HepG2 (cell line): ENCODE measurements at regions not wholly inside any gene's neighbourhood (a gene's known extent, or its start where the extent isn't known, plus 50 kb on each side); places are given as distances from the start of the nearest gene placed in this dataset.

Experiments used
- ATAC-seq: fragments of 200-7000 bp; cut with Tn5 transposase; 3 replicates; pipeline ENCODE4 v1.9.1; 2020; ENCODE audit warnings: mild to moderate bottlenecking, moderate library complexity
- BruUV-seq: library from RNA; stranded (reverse); fragments of 400-500 nt; replicated peaks from 2 replicates; lab custom pipeline; 2021; lab: Mats Ljungman, UMichigan
- CTCF ChIA-PET: fragments of 300-600 bp; formaldehyde crosslinking; extraction: SDS; loops from one replicate; lab custom pipeline; 2021; ENCODE audit warnings: low total read pairs, inconsistent platforms, low intra/inter-chr PET ratio; lab: Yijun Ruan, JAX
- POLR2A ChIA-PET: fragments of 350-600 bp; sonication (Branson Sonifier 250); formaldehyde crosslinking; loops from one replicate; lab custom pipeline; 2020; ENCODE audit warnings: antibody characterized with exemption, inconsistent platforms; lab: Yijun Ruan, JAX
- DNase-seq: peaks from one replicate; pipeline ENCODE4 v3.0.0-alpha.2; 2015; ENCODE audit warnings: low spot score
- FAIRE-seq: peaks from 3 replicates; lab custom pipeline; 2011; peaks lifted over from hg19 to GRCh38; lab: Jason Lieb, UNC
- H2AFZ ChIP-seq: one replicate; pipeline ENCODE4 v1.6.1; 2011; ENCODE audit warnings: low read length, inconsistent platforms
- H3K27ac ChIP-seq: fragments of 300-600 bp; 3 replicates; pipeline ENCODE4 v1.8.0; 2011; ENCODE audit warnings: mixed run types, mild to moderate bottlenecking, mixed read lengths, low read length, inconsistent platforms; ENCODE audit not compliant: insufficient read depth; ENCODE audit errors: extremely low read length
- H3K27me3 ChIP-seq, 2 experiments: fragments of 200-600 bp in 1 of 2; 2 replicates in 1 of 2; 3 replicates in 1 of 2; pipeline versions ENCODE4 v1.6.0 to v1.8.0; 2011; ENCODE audit warnings: low read length in 2 of 2, mild to moderate bottlenecking in 2 of 2, moderate library complexity in 2 of 2, inconsistent platforms in 1 of 2; ENCODE audit not compliant: insufficient read depth in 2 of 2, control insufficient read depth in 1 of 2
- H3K36me3 ChIP-seq, 2 experiments: fragments of 200-600 bp in 1 of 2; replicated peaks in 1 of 2; 2 replicates in 1 of 2; 3 replicates in 1 of 2; pipeline versions ENCODE4 v1.5.1 to v1.8.0; 2011; ENCODE audit warnings: low read length in 2 of 2, inconsistent platforms in 1 of 2; ENCODE audit not compliant: insufficient read depth in 2 of 2, control insufficient read depth in 1 of 2
- H3K4me1 ChIP-seq: 2 replicates; pipeline ENCODE4 v1.5.1; 2012; ENCODE audit warnings: low read length, inconsistent platforms; ENCODE audit not compliant: insufficient read depth
- H3K4me2 ChIP-seq: 2 replicates; pipeline ENCODE4 v1.6.0; 2011; ENCODE audit warnings: low read depth, low read length, inconsistent platforms
- H3K4me3 ChIP-seq, 3 experiments: fragments of 200-600 bp in 1 of 3; sonication (generic), shearing (Covaris generic) in 1 of 3; replicated peaks in 1 of 3; 2 replicates each; pipeline ENCODE4 v1.5.1; 2011 to 2016; ENCODE audit warnings: low read length in 3 of 3, inconsistent platforms in 2 of 3, low read depth in 2 of 3, mild to moderate bottlenecking in 2 of 3, control low read depth in 1 of 3, mixed read lengths in 1 of 3; ENCODE audit not compliant: insufficient read depth in 1 of 3
- H3K79me2 ChIP-seq: one replicate; pipeline ENCODE4 v1.6.1; 2011; ENCODE audit warnings: low read length, inconsistent platforms; ENCODE audit not compliant: insufficient read depth
- H3K9ac ChIP-seq: 2 replicates; pipeline ENCODE4 v1.6.0; 2011; ENCODE audit warnings: mild to moderate bottlenecking, low read depth, low read length, inconsistent platforms; ENCODE audit not compliant: insufficient read depth
- H3K9me3 ChIP-seq: 2 replicates; pipeline ENCODE4 v1.5.1; 2012; ENCODE audit warnings: mild to moderate bottlenecking, low read length
- H4K20me1 ChIP-seq: 2 replicates; pipeline ENCODE4 v1.6.0; 2011; ENCODE audit warnings: inconsistent platforms, mild to moderate bottlenecking, low read length, moderate library complexity; ENCODE audit not compliant: insufficient read depth
- MBD4 ChIP-seq: IDR thresholded peaks from 2 replicates; pipeline ENCODE4 v1.6.1; 2012; ENCODE audit warnings: low read length, inconsistent platforms, borderline replicate concordance
- NFRKB ChIP-seq: fragments of 450-650 bp; IDR thresholded peaks from 2 replicates; pipeline ENCODE4 v1.6.1; 2017
- SP1 ChIP-seq, 2 experiments: fragments of 450-650 bp in 1 of 2; sonication (generic) in 1 of 2; formaldehyde crosslinking in 1 of 2; IDR thresholded peaks; 2 replicates each; pipeline versions ENCODE4 v1.4.0 to v1.6.1; 2016 to 2020; ENCODE audit warnings: missing genetic modification reagents in 1 of 2
- ZBTB1 ChIP-seq: sonication (generic); formaldehyde crosslinking; IDR thresholded peaks from 2 replicates; pipeline ENCODE4 v1.4.0; 2020; ENCODE audit warnings: missing genetic modification reagents, borderline replicate concordance
- ZNF10 ChIP-seq: sonication (generic); formaldehyde crosslinking; IDR thresholded peaks from 2 replicates; pipeline ENCODE4 v1.4.0; 2020; ENCODE audit warnings: mild to moderate bottlenecking, low read depth, missing genetic modification reagents, borderline replicate concordance
- ZNF644 ChIP-seq: IDR thresholded peaks from 2 replicates; pipeline ENCODE4 v1.6.1; 2016; ENCODE audit warnings: low read depth
- ZNF777 ChIP-seq: sonication (generic); formaldehyde crosslinking; IDR thresholded peaks from 2 replicates; pipeline ENCODE4 v1.4.0; 2020; ENCODE audit warnings: missing genetic modification reagents
- WGBS: methylation state at CpG from one replicate; pipeline ENCODE4 v1.1.6; 2017; ENCODE audit warnings: low lambda C conversion rate; 5-methylcytosine and 5-hydroxymethylcytosine counted together
- in situ Hi-C: cut with HindIII; loops from 2 replicates; pipeline ENCODE4 v1.10.0; 2017; ENCODE audit warnings: low pct_unique_long_range_greater_than_20kb; ENCODE audit not compliant: extremely low pct_ligation_motif_present
- intact Hi-C: fragments of 100-400 bp; cut with micrococcal nuclease; formaldehyde crosslinking; loops from one replicate; pipeline ENCODE4 v1.10.0; 2022; ENCODE audit not compliant: unreplicated experiment
- TF ChIP-seq, protein P1 (sequence below): sonication (generic); formaldehyde crosslinking; IDR thresholded peaks from 2 replicates; pipeline ENCODE4 v1.4.0; 2020; ENCODE audit warnings: mild to moderate bottlenecking, missing genetic modification reagents
- TF ChIP-seq, protein P2 (sequence below): sonication (generic); formaldehyde crosslinking; IDR thresholded peaks from 2 replicates; pipeline ENCODE4 v1.8.0; 2023; ENCODE audit warnings: mild to moderate bottlenecking, missing genetic modification reagents

DNA sequence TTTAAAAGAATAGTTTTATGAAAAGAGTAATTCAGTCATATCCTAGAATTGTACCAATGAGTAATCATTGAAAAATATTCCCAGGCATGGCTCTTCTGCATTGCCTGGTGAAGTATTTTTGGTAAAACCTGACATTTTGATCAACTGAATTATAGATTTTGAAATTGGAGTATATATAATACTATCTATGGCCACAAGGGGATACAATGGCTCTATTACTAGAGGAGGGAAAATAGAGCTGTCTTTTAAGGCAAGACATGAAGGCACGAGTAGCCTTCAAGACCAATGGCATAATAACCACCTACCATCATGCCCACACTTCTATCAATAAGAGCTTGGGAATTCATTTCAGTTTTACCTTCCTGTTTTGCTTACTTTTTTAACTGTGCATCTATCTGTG, 1241.4 kb upstream of the TMEM132C start (continued):
- TF ChIP-seq, protein P1, sequence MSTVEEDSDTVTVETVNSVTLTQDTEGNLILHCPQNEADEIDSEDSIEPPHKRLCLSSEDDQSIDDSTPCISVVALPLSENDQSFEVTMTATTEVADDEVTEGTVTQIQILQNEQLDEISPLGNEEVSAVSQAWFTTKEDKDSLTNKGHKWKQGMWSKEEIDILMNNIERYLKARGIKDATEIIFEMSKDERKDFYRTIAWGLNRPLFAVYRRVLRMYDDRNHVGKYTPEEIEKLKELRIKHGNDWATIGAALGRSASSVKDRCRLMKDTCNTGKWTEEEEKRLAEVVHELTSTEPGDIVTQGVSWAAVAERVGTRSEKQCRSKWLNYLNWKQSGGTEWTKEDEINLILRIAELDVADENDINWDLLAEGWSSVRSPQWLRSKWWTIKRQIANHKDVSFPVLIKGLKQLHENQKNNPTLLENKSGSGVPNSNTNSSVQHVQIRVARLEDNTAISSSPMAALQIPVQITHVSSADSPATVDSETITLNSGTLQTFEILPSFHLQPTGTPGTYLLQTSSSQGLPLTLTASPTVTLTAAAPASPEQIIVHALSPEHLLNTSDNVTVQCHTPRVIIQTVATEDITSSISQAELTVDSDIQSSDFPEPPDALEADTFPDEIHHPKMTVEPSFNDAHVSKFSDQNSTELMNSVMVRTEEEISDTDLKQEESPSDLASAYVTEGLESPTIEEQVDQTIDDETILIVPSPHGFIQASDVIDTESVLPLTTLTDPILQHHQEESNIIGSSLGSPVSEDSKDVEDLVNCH (CRISPR knock-in tag) = no peak
- TF ChIP-seq SP1 (IDR thresholded peaks at IDR 0.05) = no peak
- no peak for TF ChIP-seq SP1 (CRISPR knock-in tag; IDR thresholded peaks at IDR 0.05)
- TF ChIP-seq ZNF777 (CRISPR knock-in tag) = no peak
- TF ChIP-seq, all 625 proteins: peak for 0

DNA sequence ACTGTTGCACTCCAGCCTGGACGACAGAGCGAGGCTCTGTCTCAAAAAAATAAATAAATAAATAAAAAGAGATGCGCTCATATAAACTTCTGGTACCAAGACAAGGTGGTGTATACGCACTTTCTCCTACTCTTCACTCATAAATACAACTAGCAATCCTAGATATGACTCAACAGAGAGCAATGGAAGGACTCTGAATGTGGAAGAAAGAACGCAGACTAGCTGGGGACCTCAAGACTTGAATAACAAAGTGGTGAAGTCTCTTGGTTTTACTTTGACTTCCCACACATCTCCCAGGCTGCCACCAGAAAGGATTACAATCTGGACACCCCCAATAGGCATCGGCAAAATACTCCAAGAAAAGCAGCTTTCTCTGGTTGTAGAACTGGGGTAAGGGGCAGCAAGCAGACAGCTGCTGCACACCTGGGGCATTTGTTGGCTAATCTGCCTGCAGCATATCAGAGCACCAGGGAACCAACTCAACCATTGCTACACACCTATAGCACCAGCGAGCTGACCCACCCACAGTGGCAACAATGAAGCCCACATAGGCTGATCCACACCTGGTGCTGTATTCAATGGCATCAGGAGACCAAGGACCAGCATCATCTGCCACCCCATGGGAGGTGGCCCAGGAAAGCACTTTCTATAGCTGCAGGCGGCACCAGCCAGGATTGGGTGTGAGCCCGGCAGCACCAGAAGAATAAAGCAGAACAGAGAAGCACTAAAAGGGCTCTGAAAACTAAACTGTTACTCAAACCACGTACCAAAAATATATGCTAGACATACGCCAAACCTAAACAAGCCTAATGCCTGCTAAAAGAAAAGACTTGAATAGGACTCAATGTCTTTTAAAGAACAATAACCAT, 1231.7 kb upstream of the TMEM132C start:
- no peak overlapping the region for H2AFZ ChIP-seq
- H3K4me3 ChIP-seq = no peak overlapping the region
- TF ChIP-seq NFRKB (no peak), ZNF10 (CRISPR knock-in tag) (no peak), ZBTB1 (CRISPR knock-in tag) (no peak), MBD4 (no peak), ZNF644 (no peak)
- TF ChIP-seq, protein P2, sequence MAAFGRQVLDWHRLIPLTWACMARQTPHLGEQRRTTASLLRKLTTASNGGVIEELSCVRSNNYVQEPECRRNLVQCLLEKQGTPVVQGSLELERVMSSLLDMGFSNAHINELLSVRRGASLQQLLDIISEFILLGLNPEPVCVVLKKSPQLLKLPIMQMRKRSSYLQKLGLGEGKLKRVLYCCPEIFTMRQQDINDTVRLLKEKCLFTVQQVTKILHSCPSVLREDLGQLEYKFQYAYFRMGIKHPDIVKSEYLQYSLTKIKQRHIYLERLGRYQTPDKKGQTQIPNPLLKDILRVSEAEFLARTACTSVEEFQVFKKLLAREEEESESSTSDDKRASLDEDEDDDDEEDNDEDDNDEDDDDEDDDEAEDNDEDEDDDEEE (CRISPR knock-in tag) = no peak
- TF ChIP-seq, protein P1 (CRISPR knock-in tag) = no peak
- ATAC-seq (no peak), FAIRE-seq (no peak), DNase-seq (no peak)
- 13% methylated on average over 11 of the region's 11 CpGs for WGBS
- intact Hi-C loops (no loop called here), in situ Hi-C loops (no loop called here)
- no peak overlapping the region for H3K9ac ChIP-seq
- no peaks in the 10 kb centered on the region for H3K79me2 ChIP-seq
- H3K27ac ChIP-seq = no peak overlapping the region
- no peaks in the 10 kb centered on the region for H3K9me3 ChIP-seq
- no peaks in the 10 kb centered on the region for H3K4me1 ChIP-seq
- no TSS peak for BruUV-seq
- no peak overlapping the region for H3K4me2 ChIP-seq
- no peaks in the 10 kb centered on the region for H4K20me1 ChIP-seq
- POLR2A ChIA-PET = no interaction called here
- H3K36me3 ChIP-seq = no peaks in the 10 kb centered on the region
- CTCF ChIA-PET = no interaction called here
- H3K27me3 ChIP-seq = no peaks in the 10 kb centered on the region
